SH-SY5Y (cell line): ENCODE measurements at regions not wholly inside any gene's neighbourhood (a gene's known extent, or its start where the extent isn't known, plus 50 kb on each side); places are given as distances from the start of the nearest gene placed in this dataset.

Source experiments
- GATA2 ChIP-seq: IDR thresholded peaks from 2 replicates; pipeline ENCODE4 v1.6.1; 2011; ENCODE audit warnings: mild to moderate bottlenecking, low read depth, low read length
- GATA3 ChIP-seq: IDR thresholded peaks from 2 replicates; pipeline ENCODE4 v1.6.1; 2011; ENCODE audit warnings: low read depth, mild to moderate bottlenecking, low read length, moderate library complexity

GRCh38 chr10:128881086-128881485 is 586.0 kb upstream of the MGMT start:
- TF ChIP-seq GATA2 (no peak), GATA3 (no peak)

- TF ChIP-seq GATA2 (no peak), GATA3 (no peak)
These were observed 583.6 kb upstream of the MGMT start for GRCh38 chr10:128883231-128884032.

GRCh38 chr10:128884033-128884425 is 583.0 kb upstream of the MGMT start:
- no peak for TF ChIP-seq GATA3
- no peak for TF ChIP-seq GATA2

GRCh38 chr10:128884496-128885072 is 582.5 kb upstream of the MGMT start:
- TF ChIP-seq GATA3 = no peak

- no peak for TF ChIP-seq GATA2
- no peak for TF ChIP-seq GATA3
These were observed 581.2 kb upstream of the MGMT start for GRCh38 chr10:128885573-128886555.

- TF ChIP-seq GATA2 (no peak), GATA3 (no peak)
These were observed 579.2 kb upstream of the MGMT start for GRCh38 chr10:128887856-128888255.

GRCh38 chr10:128892005-128892404 is 575.0 kb upstream of the MGMT start:
- no peak for TF ChIP-seq GATA3
- TF ChIP-seq GATA2 = no peak

- TF ChIP-seq GATA2 (no peak), GATA3 (no peak)
These were observed 572.4 kb upstream of the MGMT start for GRCh38 chr10:128894641-128895040.

- TF ChIP-seq GATA2 (no peak), GATA3 (no peak)
These were observed 571.6 kb upstream of the MGMT start for GRCh38 chr10:128895473-128895872.

GRCh38 chr10:128896116-128896795 is 570.8 kb upstream of the MGMT start:
- TF ChIP-seq GATA3 (no peak), GATA2 (no peak)

- TF ChIP-seq GATA3 (no peak), GATA2 (no peak)
These were observed 570.1 kb upstream of the MGMT start for GRCh38 chr10:128896963-128897362.

- TF ChIP-seq GATA2 (no peak), GATA3 (no peak)
These were observed 569.5 kb upstream of the MGMT start for GRCh38 chr10:128897401-128898129.
